Left lung (tissue), 4 donors: ENCODE measurements at regions not wholly inside any gene's neighbourhood (a gene's known extent, or its start where the extent isn't known, plus 50 kb on each side); places are given as distances from the start of the nearest gene placed in this dataset.

Source experiments
- ATAC-seq: fragments of 200-7000 bp; cut with Tn5 transposase; one replicate; pipeline ENCODE4 v1.9.1; 2020; ENCODE audit warnings: moderate library complexity
- DNase-seq, 4 donors: peaks; one replicate each; pipeline ENCODE4 v3.0.0-alpha.2; 2013 to 2020
- H3K27ac ChIP-seq, 2 donors: fragments of 200-600 bp; sonication (generic) in 1 of 2; one replicate each; pipeline versions ENCODE4 v1.5.0 to v1.8.0; 2020 to 2021
- H3K27me3 ChIP-seq, 2 donors: fragments of 200-600 bp; sonication (generic) in 1 of 2; one replicate each; pipeline versions ENCODE4 v1.5.0 to v1.8.0; 2020 to 2021
- H3K36me3 ChIP-seq, 2 donors: fragments of 200-600 bp; sonication (generic) in 1 of 2; one replicate each; pipeline versions ENCODE4 v1.5.0 to v1.8.0; 2020 to 2021
- H3K4me1 ChIP-seq, 2 donors: fragments of 200-600 bp; one replicate each; pipeline ENCODE4 v1.8.0; 2021
- H3K4me3 ChIP-seq, 2 donors: fragments of 200-600 bp; sonication (generic) in 1 of 2; one replicate each; pipeline versions ENCODE4 v1.5.0 to v1.8.0; 2020 to 2021; ENCODE audit warnings: mild to moderate bottlenecking in 1 of 2
- H3K9me3 ChIP-seq, 2 donors: fragments of 200-600 bp; sonication (generic) in 1 of 2; one replicate each; pipeline versions ENCODE4 v1.5.0 to v1.8.0; 2020 to 2021
- CTCF ChIP-seq, 2 donors: fragments of 200-600 bp; sonication (generic) in 1 of 2; IDR thresholded peaks; one replicate each; pipeline versions ENCODE4 v1.5.0 to v1.8.0; 2021; ENCODE audit warnings: antibody characterized with exemption in 2 of 2
- intact Hi-C, 2 donors: fragments of 100-400 bp; cut with DNase I; formaldehyde crosslinking; loops; one replicate each; pipeline versions ENCODE4 v1.11.2 to v1.14.2; 2022
- donor health status: DM: no; HTN: yes; CAD: no.
- donor health status: DM: no; HTN: no; CAD: no.

- DNase-seq, result no peak
- no peak for ATAC-seq
- no peak overlapping the region for H3K27ac ChIP-seq
- no peaks in the 10 kb centered on the region for H3K36me3 ChIP-seq
- no peak overlapping the region for H3K4me3 ChIP-seq
- H3K27me3 ChIP-seq, result no peaks in the 10 kb centered on the region
- intact Hi-C loops, result no loop called here
- H3K4me1 ChIP-seq, result no peaks in the 10 kb centered on the region
- no peak for TF ChIP-seq CTCF (IDR thresholded peaks at IDR 0.05)
- H3K9me3 ChIP-seq, result peaks cover 0 to 2% of the 10 kb centered on the region in 2 donors
Measured at GRCh38 chr18:65322895-65323294, 427.9 kb upstream of the CDH7 start.

GRCh38 chr18:65298422-65298821, 452.4 kb upstream of the CDH7 start:
- Histone ChIP-seq H3K36me3 (no peaks in the 10 kb centered on the region), H3K9me3 (no peaks in the 10 kb centered on the region), H3K27me3 (no peaks in the 10 kb centered on the region), H3K4me3 (no peak overlapping the region), H3K27ac (no peak overlapping the region), H3K4me1 (no peaks in the 10 kb centered on the region)
- intact Hi-C loops, result no loop called here
- DNase-seq (no peak), ATAC-seq (no peak)
- no peak for TF ChIP-seq CTCF (IDR thresholded peaks at IDR 0.05)

GRCh38 chr18:65288908-65289307, 461.9 kb upstream of the CDH7 start:
- no peak overlapping the region for H3K27ac ChIP-seq
- no peak for TF ChIP-seq CTCF (IDR thresholded peaks at IDR 0.05)
- no peaks in the 10 kb centered on the region for H3K4me1 ChIP-seq
- no peaks in the 10 kb centered on the region for H3K27me3 ChIP-seq
- no peaks in the 10 kb centered on the region for H3K36me3 ChIP-seq
- no peak for DNase-seq
- ATAC-seq, result no peak
- intact Hi-C loops, result no loop called here
- H3K9me3 ChIP-seq, result no peaks in the 10 kb centered on the region
- no peak overlapping the region for H3K4me3 ChIP-seq

GRCh38 chr18:65287652-65288051, 463.2 kb upstream of the CDH7 start:
- DNase-seq (no peak), ATAC-seq (no peak)
- Histone ChIP-seq H3K27me3 (no peaks in the 10 kb centered on the region), H3K4me1 (no peaks in the 10 kb centered on the region), H3K27ac (no peak overlapping the region), H3K36me3 (no peaks in the 10 kb centered on the region), H3K9me3 (no peaks in the 10 kb centered on the region), H3K4me3 (no peak overlapping the region)
- intact Hi-C loops, result no loop called here
- no peak for TF ChIP-seq CTCF (IDR thresholded peaks at IDR 0.05)

GRCh38 chr18:65282096-65282495, 468.7 kb upstream of the CDH7 start:
- no peak overlapping the region for H3K27ac ChIP-seq
- H3K9me3 ChIP-seq, result no peaks in the 10 kb centered on the region
- H3K27me3 ChIP-seq, result no peaks in the 10 kb centered on the region
- intact Hi-C loops, result no loop called here
- TF ChIP-seq CTCF (IDR thresholded peaks at IDR 0.05), result no peak
- DNase-seq, result no peak
- H3K4me1 ChIP-seq, result no peaks in the 10 kb centered on the region
- H3K36me3 ChIP-seq, result no peaks in the 10 kb centered on the region
- ATAC-seq, result no peak
- H3K4me3 ChIP-seq, result no peak overlapping the region
